ENCODE measurements at regions not wholly inside any gene's neighbourhood (a gene's known extent, or its start where the extent isn't known, plus 50 kb on each side); places are given as distances from the start of the nearest gene placed in this dataset.

DNA sequence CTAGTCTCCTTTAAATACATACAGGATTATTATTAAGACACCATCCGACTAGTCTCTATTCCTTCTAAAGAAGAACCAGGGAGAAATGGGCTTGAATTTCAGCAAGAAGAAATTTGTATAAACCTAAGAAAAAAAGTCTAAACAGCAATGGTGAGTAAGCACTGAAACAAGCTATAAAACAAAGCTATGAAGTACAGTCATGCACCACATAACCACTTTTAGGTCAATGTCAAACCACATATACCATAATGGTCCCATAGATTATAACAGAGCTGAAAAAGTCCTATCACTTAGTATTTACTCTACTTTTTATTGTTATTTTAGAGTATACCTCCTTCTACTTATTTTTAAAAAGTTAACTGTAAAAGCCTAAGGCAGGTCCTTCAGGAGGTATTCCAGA, 102.0 kb upstream of the NFIB start:
- H3K27me3 ChIP-seq (ENCODE audit: control insufficient read depth in 3 of 3, insufficient read depth in 3 of 3, low read length in 2 of 3): no peaks in the 10 kb centered on the region
- no peaks in the 10 kb centered on the region for H3K36me3 ChIP-seq (ENCODE audit: control insufficient read depth in 4 of 4, insufficient read depth in 4 of 4, low read length in 4 of 4)
- WGBS, 2 donors: 42 to 96% methylated on average over 1 of the region's 1 CpG
- ATAC-seq (ENCODE audit: insufficient read depth, low FRiP score) (no peak), DNase-seq (no peak)
- peaks cover 0 to 5% (median 2%) of the 10 kb centered on the region in 4 donors for H3K9me3 ChIP-seq (ENCODE audit: control insufficient read depth in 4 of 4, insufficient read depth in 3 of 4, low read length in 3 of 4)
- peaks cover 0 to 19% (median 10%) of the 10 kb centered on the region in 5 donors for H3K4me1 ChIP-seq (ENCODE audit: control insufficient read depth in 5 of 5, insufficient read depth in 5 of 5, low read length in 5 of 5)
- no peak overlapping the region for H3K27ac ChIP-seq (ENCODE audit: low read depth in 1 of 2, low read length in 1 of 2)
- no peak overlapping the region for H3K9ac ChIP-seq (ENCODE audit: insufficient read depth in 1 of 2, low read length in 2 of 2)
- TF ChIP-seq CTCF (IDR thresholded peaks at IDR 0.05; ENCODE audit: control extremely low read depth, extremely low read depth): no peak
- H3K4me3 ChIP-seq: no peak overlapping the region

GRCh38 chr9:14413812-14414211, 99.9 kb upstream of the NFIB start:
- Histone ChIP-seq H3K9me3 (ENCODE audit: control insufficient read depth in 4 of 4, insufficient read depth in 3 of 4, low read length in 3 of 4) (peaks cover 0 to 5% (median 2%) of the 10 kb centered on the region in 4 donors), H3K27ac (ENCODE audit: low read depth in 1 of 2, low read length in 1 of 2) (no peak overlapping the region), H3K9ac (ENCODE audit: insufficient read depth in 1 of 2, low read length in 2 of 2) (no peak overlapping the region), H3K4me3 (no peak overlapping the region), H3K36me3 (ENCODE audit: control insufficient read depth in 4 of 4, insufficient read depth in 4 of 4, low read length in 4 of 4) (no peaks in the 10 kb centered on the region), H3K27me3 (ENCODE audit: control insufficient read depth in 3 of 3, insufficient read depth in 3 of 3, low read length in 2 of 3) (no peaks in the 10 kb centered on the region), H3K4me1 (ENCODE audit: control insufficient read depth in 5 of 5, insufficient read depth in 5 of 5, low read length in 5 of 5) (peaks cover 0 to 9% (median 5%) of the 10 kb centered on the region in 5 donors)
- no peak for TF ChIP-seq CTCF (IDR thresholded peaks at IDR 0.05; ENCODE audit: control extremely low read depth, extremely low read depth)
- ATAC-seq (ENCODE audit: insufficient read depth, low FRiP score) (no peak), DNase-seq (no peak)
- WGBS, 2 donors: 95 to 96% methylated on average over 6 of the region's 6 CpGs

GRCh38 chr9:14412775-14413174, 98.8 kb upstream of the NFIB start:
- DNase-seq (peak in 2 of 3 donors; percentile 31 to 70), ATAC-seq (ENCODE audit: insufficient read depth, low FRiP score) (peak; percentile 53)
- H3K27ac ChIP-seq (ENCODE audit: low read depth in 1 of 2, low read length in 1 of 2): no peak overlapping the region
- no peak overlapping the region for H3K9ac ChIP-seq (ENCODE audit: insufficient read depth in 1 of 2, low read length in 2 of 2)
- no peak overlapping the region for H3K4me3 ChIP-seq
- no peaks in the 10 kb centered on the region for H3K27me3 ChIP-seq (ENCODE audit: control insufficient read depth in 3 of 3, insufficient read depth in 3 of 3, low read length in 2 of 3)
- 78 to 87% methylated on average over 2 of the region's 2 CpGs for WGBS, 2 donors
- TF ChIP-seq CTCF (IDR thresholded peaks at IDR 0.05; ENCODE audit: control extremely low read depth, extremely low read depth): no peak
- peaks cover 0 to 5% (median 2%) of the 10 kb centered on the region in 4 donors for H3K9me3 ChIP-seq (ENCODE audit: control insufficient read depth in 4 of 4, insufficient read depth in 3 of 4, low read length in 3 of 4)
- H3K4me1 ChIP-seq (ENCODE audit: control insufficient read depth in 5 of 5, insufficient read depth in 5 of 5, low read length in 5 of 5): no peaks in the 10 kb centered on the region
- no peaks in the 10 kb centered on the region for H3K36me3 ChIP-seq (ENCODE audit: control insufficient read depth in 4 of 4, insufficient read depth in 4 of 4, low read length in 4 of 4)

DNA sequence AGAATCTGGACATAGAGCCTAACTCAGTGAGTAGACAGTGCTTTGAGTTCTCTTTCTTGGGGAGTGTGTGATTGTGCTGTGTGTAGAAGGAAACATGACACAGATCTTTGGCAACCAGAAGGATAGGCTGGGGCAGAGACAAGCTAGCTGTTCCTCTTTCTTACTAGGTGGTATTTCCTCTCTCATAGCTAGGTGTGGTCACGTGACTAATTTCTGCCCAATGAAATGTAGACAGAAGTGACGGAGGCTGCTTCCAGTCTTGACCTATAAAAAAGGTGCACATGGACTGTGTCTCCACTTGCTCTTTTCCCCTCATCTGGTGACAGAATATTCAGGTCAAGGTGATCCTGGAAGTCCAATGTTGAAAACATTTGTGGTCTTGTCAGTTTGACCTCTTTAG, 92.5 kb upstream of the NFIB start:
- DNase-seq (no peak), ATAC-seq (ENCODE audit: insufficient read depth, low FRiP score) (no peak)
- Histone ChIP-seq H3K36me3 (ENCODE audit: control insufficient read depth in 4 of 4, insufficient read depth in 4 of 4, low read length in 4 of 4) (no peaks in the 10 kb centered on the region), H3K4me3 (no peak overlapping the region), H3K9ac (ENCODE audit: insufficient read depth in 1 of 2, low read length in 2 of 2) (no peak overlapping the region), H3K4me1 (ENCODE audit: control insufficient read depth in 5 of 5, insufficient read depth in 5 of 5, low read length in 5 of 5) (peaks cover 0 to 13% (median 0%) of the 10 kb centered on the region in 5 donors), H3K9me3 (ENCODE audit: control insufficient read depth in 4 of 4, insufficient read depth in 3 of 4, low read length in 3 of 4) (no peaks in the 10 kb centered on the region), H3K27me3 (ENCODE audit: control insufficient read depth in 3 of 3, insufficient read depth in 3 of 3, low read length in 2 of 3) (no peaks in the 10 kb centered on the region), H3K27ac (ENCODE audit: low read depth in 1 of 2, low read length in 1 of 2) (no peak overlapping the region)
- 85 to 94% methylated on average over 2 of the region's 2 CpGs for whole genome bisulfite sequencing, 2 donors
- TF ChIP-seq CTCF (IDR thresholded peaks at IDR 0.05; ENCODE audit: control extremely low read depth, extremely low read depth): no peak

All from lung (tissue), 11 donors.